ENCODE measurements at regions not wholly inside any gene's neighbourhood (a gene's known extent, or its start where the extent isn't known, plus 50 kb on each side); places are given as distances from the start of the nearest gene placed in this dataset.

DNA sequence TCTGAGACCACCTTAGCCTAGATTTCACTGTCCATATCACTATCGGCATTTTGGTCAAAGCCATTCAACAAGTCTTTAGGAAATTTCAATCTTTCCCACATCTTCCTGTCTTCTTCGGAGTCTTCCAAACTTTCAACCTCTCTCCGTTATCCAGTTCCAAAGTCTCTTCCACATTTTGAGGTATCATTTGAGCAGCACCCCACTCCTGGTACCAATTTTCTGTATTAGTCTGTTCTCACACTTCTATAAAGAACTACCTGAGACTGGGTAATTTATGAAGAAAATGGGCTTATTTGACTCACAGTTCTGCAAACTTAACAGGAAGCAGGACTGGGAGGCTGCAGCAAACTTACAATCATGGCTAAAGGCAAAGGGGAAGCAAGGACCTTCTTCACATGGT, 215.5 kb downstream of the CYLC2 start:
- POLR2A ChIA-PET = no interaction called here
- Histone ChIP-seq H3K4me2 (ENCODE audit: insufficient read depth, low read length) (no peak overlapping the region), H3K4me1 (replicated peaks in 1 of 2; ENCODE audit: control insufficient read depth in 2 of 2, insufficient read depth in 2 of 2, low read length in 2 of 2) (no peaks in the 10 kb centered on the region), H3K36me3 (ENCODE audit: control insufficient read depth, insufficient read depth, low read length) (no peaks in the 10 kb centered on the region), H3K9me3 (replicated peaks; ENCODE audit: control insufficient read depth, insufficient read depth, low read depth, low read length) (no peaks in the 10 kb centered on the region), H3K27ac (ENCODE audit: extremely low read depth, low read depth, low read length) (no peak overlapping the region), H3K9me1 (ENCODE audit: control insufficient read depth, insufficient read depth, low read length) (no peaks in the 10 kb centered on the region), H3K9ac (ENCODE audit: insufficient read depth in 1 of 2, low read depth in 2 of 2, low read length in 2 of 2) (no peak overlapping the region), H4K20me1 (replicated peaks; ENCODE audit: control insufficient read depth, insufficient read depth, low read length) (no peaks in the 10 kb centered on the region), H3K27me3 (ENCODE audit: control insufficient read depth in 2 of 2, insufficient read depth in 2 of 2, low read length in 2 of 2) (no peaks in the 10 kb centered on the region), H3K79me2 (ENCODE audit: control insufficient read depth, insufficient read depth, low read length) (no peaks in the 10 kb centered on the region), H3K4me3 (no peak overlapping the region), H2AFZ (ENCODE audit: low read depth, low read length) (no peak overlapping the region)
- WGBS (ENCODE audit: insufficient coverage, low coverage, missing lambda C conversion rate) = 7% methylated on average over 3 of the region's 3 CpGs
- in situ Hi-C loops (cut with MboI) (no loop called here), intact Hi-C loops (cut with micrococcal nuclease) (no loop called here)
- TF ChIP-seq ZNF707 (CRISPR knock-in tag; conservative IDR thresholded peaks at IDR 0.05) (peak; percentile 79), MCM5 (IDR thresholded peaks at IDR 0.05; ENCODE audit: low read depth) (no peak)
- ATAC-seq (no peak), DNase-seq (ENCODE audit: extremely low read depth in 1 of 4, low spot score in 3 of 4) (no peak), FAIRE-seq (no peak)
- BruUV-seq (replicated peaks) = no TSS peak
- CTCF ChIA-PET (ENCODE audit: low intra/inter-chr PET ratio) = no interaction called here

DNA sequence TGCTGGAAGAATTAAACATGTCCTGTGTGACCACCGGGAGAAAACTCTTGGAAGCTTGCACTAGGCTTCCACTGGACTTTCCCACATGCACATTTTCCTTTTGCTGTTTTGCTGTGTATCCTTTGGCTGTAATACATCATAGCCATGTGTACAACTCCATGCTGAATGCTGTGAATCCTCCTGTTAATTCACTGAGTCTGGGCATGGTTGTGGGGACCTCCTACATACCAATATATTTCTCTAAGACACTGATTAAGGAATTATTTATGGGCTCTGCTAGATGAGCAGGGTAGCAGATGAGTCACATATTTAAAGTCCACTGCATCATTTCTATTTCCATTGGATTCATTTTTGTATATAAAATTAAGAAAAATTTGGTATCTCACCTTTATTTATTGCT, 220.1 kb downstream of the CYLC2 start:
- 0% methylated on average over 1 of the region's 1 CpG for WGBS (ENCODE audit: insufficient coverage, low coverage, missing lambda C conversion rate)
- no TSS peak for BruUV-seq (replicated peaks)
- Histone ChIP-seq H3K27ac (ENCODE audit: extremely low read depth, low read depth, low read length) (no peak overlapping the region), H3K9me3 (replicated peaks; ENCODE audit: control insufficient read depth, insufficient read depth, low read depth, low read length) (no peaks in the 10 kb centered on the region; the same call in 1 of the 2 replicates), H4K20me1 (replicated peaks; ENCODE audit: control insufficient read depth, insufficient read depth, low read length) (no peaks in the 10 kb centered on the region), H2AFZ (ENCODE audit: low read depth, low read length) (no peak overlapping the region), H3K9me1 (ENCODE audit: control insufficient read depth, insufficient read depth, low read length) (no peaks in the 10 kb centered on the region), H3K4me3 (no peak overlapping the region), H3K27me3 (ENCODE audit: control insufficient read depth in 2 of 2, insufficient read depth in 2 of 2, low read length in 2 of 2) (no peaks in the 10 kb centered on the region), H3K4me2 (ENCODE audit: insufficient read depth, low read length) (no peak overlapping the region), H3K9ac (ENCODE audit: insufficient read depth in 1 of 2, low read depth in 2 of 2, low read length in 2 of 2) (no peak overlapping the region), H3K79me2 (ENCODE audit: control insufficient read depth, insufficient read depth, low read length) (no peaks in the 10 kb centered on the region), H3K4me1 (replicated peaks in 1 of 2; ENCODE audit: control insufficient read depth in 2 of 2, insufficient read depth in 2 of 2, low read length in 2 of 2) (no peaks in the 10 kb centered on the region), H3K36me3 (ENCODE audit: control insufficient read depth, insufficient read depth, low read length) (no peaks in the 10 kb centered on the region)
- in situ Hi-C loops (cut with MboI) (no loop called here), intact Hi-C loops (cut with micrococcal nuclease) (no loop called here)
- FAIRE-seq (no peak), ATAC-seq (no peak), DNase-seq (ENCODE audit: extremely low read depth in 1 of 4, low spot score in 3 of 4) (no peak)
- POLR2A ChIA-PET = no interaction called here
- TF ChIP-seq ILK (tag; IDR thresholded peaks at IDR 0.05; ENCODE audit: borderline replicate concordance, low read depth) = no peak
- no peak for TF ChIP-seq PRPF4 (IDR thresholded peaks at IDR 0.05; ENCODE audit: insufficient read depth, low read depth, low read length, poor library complexity, severe bottlenecking)
- TF ChIP-seq RFX5 (IDR thresholded peaks at IDR 0.05; ENCODE audit: low read depth, low read length) = no peak
- TF ChIP-seq SPI1 (IDR thresholded peaks at IDR 0.05; ENCODE audit: borderline replicate concordance, low read depth, low read length) = no peak
- no peak for TF ChIP-seq FOXJ3 (CRISPR knock-in tag; IDR thresholded peaks at IDR 0.05)
- TF ChIP-seq PML (IDR thresholded peaks at IDR 0.05; ENCODE audit: low read length) = no peak
- TF ChIP-seq ZNF586 (CRISPR knock-in tag; conservative IDR thresholded peaks at IDR 0.05) = no peak
- TF ChIP-seq SMAD1 (IDR thresholded peaks at IDR 0.05; ENCODE audit: low read depth, low read length, partially characterized antibody) = no peak
- TF ChIP-seq ZC3H11A (IDR thresholded peaks at IDR 0.05; ENCODE audit: low read depth, low read length) = no peak
- TF ChIP-seq SMARCA5 (IDR thresholded peaks at IDR 0.05) = no peak
- no peak for TF ChIP-seq EGR1 (conservative IDR thresholded peaks at IDR 0.05)
- TF ChIP-seq, protein P1, sequence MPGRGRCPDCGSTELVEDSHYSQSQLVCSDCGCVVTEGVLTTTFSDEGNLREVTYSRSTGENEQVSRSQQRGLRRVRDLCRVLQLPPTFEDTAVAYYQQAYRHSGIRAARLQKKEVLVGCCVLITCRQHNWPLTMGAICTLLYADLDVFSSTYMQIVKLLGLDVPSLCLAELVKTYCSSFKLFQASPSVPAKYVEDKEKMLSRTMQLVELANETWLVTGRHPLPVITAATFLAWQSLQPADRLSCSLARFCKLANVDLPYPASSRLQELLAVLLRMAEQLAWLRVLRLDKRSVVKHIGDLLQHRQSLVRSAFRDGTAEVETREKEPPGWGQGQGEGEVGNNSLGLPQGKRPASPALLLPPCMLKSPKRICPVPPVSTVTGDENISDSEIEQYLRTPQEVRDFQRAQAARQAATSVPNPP (IDR thresholded peaks at IDR 0.05; ENCODE audit: borderline replicate concordance, insufficient read depth, insufficient read length) = no peak
- no peak for TF ChIP-seq NR4A1 (CRISPR knock-in tag; IDR thresholded peaks at IDR 0.05)
- no peak for TF ChIP-seq NR4A1 (tag; IDR thresholded peaks at IDR 0.05)
- no peak for TF ChIP-seq ZNF324 (CRISPR knock-in tag; IDR thresholded peaks at IDR 0.05)
- TF ChIP-seq SLC30A9 (CRISPR knock-in tag; IDR thresholded peaks at IDR 0.05) = no peak
- TF ChIP-seq HNRNPLL (IDR thresholded peaks at IDR 0.05; ENCODE audit: low read depth, low read length, poor library complexity, severe bottlenecking) = no peak
- TF ChIP-seq HNRNPUL1 (IDR thresholded peaks at IDR 0.05; ENCODE audit: low read length) = no peak
- no peak for TF ChIP-seq ZNF717 (CRISPR knock-in tag; IDR thresholded peaks at IDR 0.05)
- CTCF ChIA-PET (ENCODE audit: low intra/inter-chr PET ratio) = no interaction called here
